NCI-H345 treated with DMSO at 0.1 percent for 48 hours (cell line): ENCODE measurements at regions not wholly inside any gene's neighbourhood (a gene's known extent, or its start where the extent isn't known, plus 50 kb on each side); places are given as distances from the start of the nearest gene placed in this dataset.

Source experiments
- DNase-seq: peaks from one replicate; lab custom pipeline; 2025; ENCODE audit not compliant: unreplicated experiment; lab: John Stamatoyannopoulos, UW

DNA sequence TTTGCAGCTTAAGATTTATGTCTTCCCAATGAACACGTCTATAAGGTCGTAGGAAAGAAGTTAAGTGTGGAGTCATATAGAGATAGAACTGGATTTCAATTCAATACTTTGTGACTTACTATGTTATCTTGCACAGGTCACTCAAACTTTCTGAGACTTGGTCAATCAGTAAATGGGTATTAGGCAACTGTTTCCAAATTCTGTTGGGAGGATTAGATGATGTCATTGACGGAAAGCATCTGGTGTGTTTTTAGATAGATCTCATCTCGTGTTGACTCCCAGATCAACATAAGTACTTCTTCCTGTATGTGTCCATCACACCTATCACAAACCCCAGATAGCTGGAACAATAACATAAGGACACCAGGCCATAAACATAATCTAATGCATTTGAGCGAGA, 771.1 kb upstream of the FANCL start:
- no peak for DNase-seq

GRCh38 chr2:59008950-59009349, 767.8 kb upstream of the FANCL start:
- DNase-seq = no peak

DNA sequence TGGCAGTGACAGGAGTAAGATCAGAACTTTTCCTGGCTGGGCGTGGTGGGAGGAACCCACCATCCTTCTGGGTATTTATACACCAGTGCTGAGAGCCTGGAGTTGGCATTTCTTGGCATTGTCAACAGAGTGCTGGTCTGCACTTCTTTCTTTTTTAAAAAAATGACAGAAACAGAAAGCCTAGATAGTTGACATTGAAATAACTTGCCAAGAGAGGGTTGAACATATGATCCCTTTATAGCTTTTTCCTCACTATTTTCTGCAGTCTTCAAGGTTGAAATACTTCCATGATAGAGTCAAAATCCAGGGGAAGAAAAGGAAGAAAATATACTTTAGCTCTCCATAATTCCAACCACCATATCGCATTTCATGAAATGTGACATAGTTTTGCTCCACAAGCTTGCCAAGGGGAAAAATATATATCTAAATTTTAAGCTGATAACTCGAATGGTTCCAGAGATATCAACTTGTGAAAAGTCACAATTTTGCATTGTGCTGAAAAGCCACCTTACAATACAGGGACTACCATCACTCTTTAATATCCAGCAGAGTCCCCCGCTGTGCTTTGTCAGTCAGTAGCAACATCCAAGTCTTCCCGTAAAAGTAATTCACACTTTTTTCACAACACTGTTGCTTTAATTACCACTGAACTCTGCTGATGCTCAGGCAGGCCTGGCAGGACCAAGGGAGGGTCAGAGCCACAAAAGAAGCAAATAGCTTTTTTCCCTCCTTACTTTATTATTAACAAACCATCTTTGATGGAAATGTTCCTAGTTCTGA, 764.9 kb upstream of the FANCL start:
- DNase-seq = no peak

DNA sequence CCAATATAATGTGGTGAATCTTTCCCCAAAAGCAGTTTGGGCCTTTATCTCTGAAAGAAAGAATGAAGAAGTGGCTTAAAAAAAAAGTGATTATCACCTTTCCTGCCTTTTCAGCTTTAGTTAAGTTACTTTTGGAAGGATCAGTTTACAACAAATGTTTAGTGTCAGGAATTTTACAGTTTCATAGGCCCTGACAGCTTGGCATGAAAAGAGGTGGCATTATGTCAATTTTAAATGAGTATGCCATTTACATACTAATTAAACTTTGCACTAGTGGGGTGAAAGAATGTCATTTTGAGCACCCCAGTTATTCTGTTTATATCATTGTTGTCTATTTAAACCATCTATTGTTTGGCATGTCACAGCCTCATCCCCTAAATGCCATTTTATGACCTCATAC, 763.5 kb upstream of the FANCL start:
- DNase-seq = no peak

GRCh38 chr2:59000796-59001195, 759.7 kb upstream of the FANCL start:
- DNase-seq = no peak

- DNase-seq = no peak
Measured at GRCh38 chr2:58992062-58992706, 751.1 kb upstream of the FANCL start.

- no peak for DNase-seq
Measured at GRCh38 chr2:58991357-58991756, 750.2 kb upstream of the FANCL start.

DNA sequence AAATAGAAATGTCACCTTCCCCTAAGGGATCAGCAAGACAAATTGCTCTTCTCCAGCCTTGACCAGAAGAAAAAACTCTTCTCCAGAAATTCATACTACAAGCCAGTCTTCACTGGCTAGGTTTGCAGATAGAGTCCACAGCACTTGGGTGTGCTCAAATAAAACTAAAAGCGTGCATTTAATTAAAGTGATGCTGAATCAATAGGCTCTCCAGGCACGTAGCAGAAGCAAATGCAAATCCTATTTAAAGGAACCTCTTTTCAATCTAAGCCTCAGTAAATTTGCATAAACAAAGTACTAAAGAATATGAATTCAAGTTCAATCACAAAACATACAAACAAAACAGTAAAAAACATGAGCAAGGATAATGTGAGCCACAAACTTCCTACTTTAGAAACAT, 744.4 kb upstream of the FANCL start:
- DNase-seq = no peak

DNA sequence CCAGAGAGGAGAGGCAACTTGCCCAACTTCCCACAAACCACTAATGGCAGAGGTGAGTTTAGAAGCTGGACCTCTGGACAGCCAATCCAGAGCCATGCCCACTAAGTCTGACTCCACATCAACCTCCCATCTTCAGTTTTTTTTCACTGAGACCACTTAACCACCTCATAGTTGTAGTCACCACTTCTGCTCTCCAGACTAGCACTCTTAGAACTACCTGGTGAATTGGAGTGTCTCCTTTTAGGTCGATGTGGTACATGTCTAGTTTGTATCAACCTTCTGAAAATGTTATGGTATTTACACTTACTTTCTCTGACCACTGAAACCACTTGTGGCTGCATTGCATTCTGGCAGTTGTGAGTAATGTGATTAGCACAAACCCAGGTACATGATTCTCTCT, 743.6 kb upstream of the FANCL start:
- DNase-seq = no peak

DNA sequence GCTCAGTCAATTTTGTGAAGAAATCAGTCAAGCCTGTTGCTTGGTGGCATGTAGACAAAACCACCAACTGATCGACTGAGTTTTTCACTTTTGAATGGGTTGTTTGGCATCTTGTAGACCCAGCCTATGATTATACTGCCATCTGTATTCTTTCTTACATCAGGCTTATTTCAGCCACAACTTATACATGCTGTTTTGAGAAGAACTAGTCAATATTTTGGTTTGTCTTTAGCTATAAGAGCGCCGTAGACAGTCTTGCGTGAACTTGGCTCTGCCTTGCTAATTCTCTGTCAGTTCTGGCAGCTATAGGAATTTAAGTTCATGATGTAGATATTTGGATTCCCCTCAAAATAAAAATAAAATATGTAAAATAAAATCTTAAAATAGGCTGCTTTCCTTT, 742.0 kb upstream of the FANCL start:
- no peak for DNase-seq

DNA sequence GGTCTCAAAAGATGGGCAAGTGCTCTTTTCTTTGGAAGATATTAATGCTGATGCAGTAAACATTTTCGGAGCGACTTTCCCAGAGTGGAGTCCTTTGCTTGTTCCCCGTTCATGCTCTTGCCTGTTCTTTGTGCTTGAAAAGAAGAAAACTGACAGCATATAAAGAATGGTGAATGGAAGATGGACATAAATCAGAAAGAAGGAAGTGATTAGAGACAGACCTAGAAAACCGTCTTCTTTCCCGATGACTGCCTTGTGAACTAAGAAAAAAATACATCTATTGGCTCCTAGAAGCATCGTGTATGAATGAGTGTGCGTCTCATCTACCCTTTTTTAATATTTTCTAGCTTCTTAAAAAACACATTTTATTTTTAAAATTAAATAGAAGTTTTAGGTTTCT, 740.1 kb upstream of the FANCL start:
- no peak for DNase-seq

GRCh38 chr2:58976375-58977071, 735.4 kb upstream of the FANCL start:
- no peak for DNase-seq

GRCh38 chr2:58974881-58975280, 733.8 kb upstream of the FANCL start:
- no peak for DNase-seq

DNA sequence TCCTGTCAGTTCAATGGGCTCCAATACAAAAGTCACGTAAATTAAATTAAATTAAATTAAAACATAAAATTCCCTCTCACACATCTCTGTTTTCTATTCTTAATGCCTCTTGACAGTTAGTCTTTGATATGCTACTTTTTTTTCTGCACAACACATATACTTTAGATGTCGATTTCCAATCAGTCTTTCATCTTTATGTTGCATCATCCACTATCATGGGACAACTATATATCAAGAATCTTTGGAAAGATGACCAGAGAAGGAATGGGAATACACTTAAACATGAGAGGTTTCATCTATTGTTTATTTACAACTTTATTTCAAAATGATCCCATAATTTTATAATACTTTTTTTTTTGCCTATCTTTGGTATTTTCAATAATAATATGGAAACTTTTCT, 733.3 kb upstream of the FANCL start:
- DNase-seq = no peak

DNA sequence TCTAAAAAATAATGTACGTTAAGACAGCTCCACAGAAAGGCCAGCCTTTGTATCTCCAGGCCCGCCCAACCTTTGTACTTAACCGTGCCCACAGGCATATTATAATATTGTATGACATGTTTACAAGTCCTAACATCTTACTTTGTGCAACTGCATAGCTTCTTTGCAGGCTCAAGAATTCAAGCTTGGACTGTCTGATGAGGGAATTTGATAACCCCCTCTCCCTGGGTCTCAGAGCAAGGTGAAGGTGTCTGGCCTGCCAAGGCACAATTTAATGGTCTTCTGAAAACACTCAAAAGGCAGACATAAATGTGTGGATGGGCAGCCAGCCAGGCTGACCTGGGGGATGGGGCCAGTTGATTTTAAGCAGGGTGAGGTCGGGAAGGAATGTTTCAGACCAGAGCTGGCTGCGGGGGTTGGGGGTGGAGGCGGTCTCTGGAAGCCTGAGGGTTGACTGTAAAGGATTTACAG, 732.7 kb upstream of the FANCL start:
- DNase-seq = no peak

DNA sequence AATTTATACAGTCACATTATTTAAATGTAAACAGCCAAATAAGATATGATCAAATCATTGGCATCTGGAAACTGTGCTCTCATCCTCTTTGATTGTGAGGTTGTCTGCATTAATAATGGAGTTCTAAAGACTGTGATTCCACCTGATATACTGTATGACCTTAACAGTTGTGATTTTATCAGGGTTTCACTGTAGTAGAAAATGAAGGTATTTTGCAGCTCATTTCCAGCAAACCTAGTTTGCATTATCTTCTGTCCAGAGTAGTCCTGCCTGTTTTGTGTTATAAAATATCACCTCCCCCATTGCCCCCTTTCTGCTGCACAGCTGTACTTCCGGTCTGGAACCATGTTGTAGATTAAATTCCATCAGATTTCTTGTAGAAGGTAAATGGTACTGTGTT, 731.6 kb upstream of the FANCL start:
- no peak for DNase-seq

DNA sequence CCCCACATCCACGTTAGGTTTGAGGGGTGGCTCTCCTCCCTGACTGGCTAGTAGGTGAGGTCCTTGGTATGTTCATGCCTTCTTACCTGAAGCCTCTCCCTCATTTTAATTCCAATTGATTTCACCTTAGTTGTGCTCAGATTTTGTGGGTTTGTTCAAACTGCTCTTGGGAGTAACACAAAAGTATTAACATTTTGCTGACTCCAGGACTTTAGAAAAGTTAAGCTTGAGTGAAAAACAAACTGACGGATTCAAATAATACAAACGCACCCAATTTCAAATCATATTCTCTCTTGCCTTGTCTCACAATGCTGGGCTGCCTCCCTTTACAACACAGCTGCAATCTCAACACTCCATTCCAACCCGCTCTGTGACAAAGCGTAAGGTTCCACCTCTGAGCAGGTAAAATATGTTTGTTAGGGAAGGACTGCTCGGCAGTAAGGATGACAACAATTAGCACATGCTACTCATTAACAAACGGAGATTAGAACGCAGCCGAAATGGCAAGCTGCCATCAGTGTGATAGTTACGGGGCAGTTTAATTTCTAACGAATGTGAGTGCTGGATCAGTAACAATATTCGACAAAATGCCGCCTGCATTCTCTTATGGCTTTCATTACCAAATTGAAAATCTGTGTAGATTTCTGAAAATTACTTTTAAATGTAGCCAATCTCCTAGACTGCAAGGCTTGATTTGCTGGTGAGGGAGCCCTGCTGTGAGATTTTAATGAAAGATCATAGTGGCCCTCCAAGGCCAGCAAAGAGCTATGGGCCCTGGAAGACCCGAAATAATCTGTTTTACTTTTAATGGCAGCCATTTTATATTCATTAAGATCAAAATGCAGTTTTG, 730.6 kb upstream of the FANCL start:
- DNase-seq = no peak

DNA sequence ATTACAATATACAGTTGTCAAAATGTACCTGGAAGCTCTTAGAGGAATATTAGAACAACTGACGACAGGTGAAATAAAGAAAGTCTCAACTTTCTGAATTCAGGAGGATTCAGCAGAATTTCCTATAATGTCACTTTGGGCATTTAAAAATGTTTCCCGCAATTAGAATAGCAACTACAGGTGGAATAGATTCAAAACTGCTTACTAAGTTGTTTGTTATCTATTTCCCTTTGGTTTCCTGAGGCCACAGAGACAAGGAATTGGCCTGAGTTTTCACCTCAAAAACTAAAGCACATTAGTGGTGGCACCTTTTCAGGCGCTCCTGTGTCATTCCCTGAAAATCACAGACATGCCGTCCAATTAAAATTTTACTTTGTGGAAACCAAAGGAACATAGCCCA, 729.2 kb upstream of the FANCL start:
- DNase-seq = no peak

GRCh38 chr2:58968885-58969284, 727.8 kb upstream of the FANCL start:
- no peak for DNase-seq

GRCh38 chr2:58967736-58968135, 726.6 kb upstream of the FANCL start:
- no peak for DNase-seq

DNA sequence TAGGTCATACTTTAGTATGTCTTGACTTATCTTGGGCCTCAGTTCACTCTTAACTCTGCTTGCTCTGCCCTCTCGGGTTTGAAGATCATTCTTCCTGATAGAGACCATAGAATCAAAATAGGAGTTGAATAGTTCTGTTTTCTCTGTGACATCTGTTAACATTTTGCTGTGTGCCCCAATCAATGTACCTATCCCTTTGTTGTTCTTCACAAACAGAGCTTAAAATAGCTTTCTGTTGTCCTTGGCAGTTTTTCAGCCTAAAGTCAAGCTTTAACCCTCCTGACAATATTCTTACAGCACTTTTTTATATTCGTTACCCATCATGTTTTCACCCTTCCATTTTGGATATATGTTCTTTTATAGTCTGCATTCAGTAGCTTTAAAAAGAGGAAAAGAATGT, 724.5 kb upstream of the FANCL start:
- no peak for DNase-seq
